Hepatic stellate cell (primary cell): ENCODE measurements at regions not wholly inside any gene's neighbourhood (a gene's known extent, or its start where the extent isn't known, plus 50 kb on each side); places are given as distances from the start of the nearest gene placed in this dataset.

Experiments
- DNase-seq: peaks from one replicate; pipeline ENCODE4 v3.0.0; 2011; ENCODE audit warnings: low spot score

- no peak for DNase-seq
Observed at GRCh38 chr3:194279701-194280360, 71.3 kb downstream of the CPN2 start.

GRCh38 chr3:194280777-194281176, 70.4 kb downstream of the CPN2 start:
- DNase-seq: no peak

- DNase-seq: no peak
Observed at GRCh38 chr3:194281306-194281705, 69.8 kb downstream of the CPN2 start.

- no peak for DNase-seq
Observed at GRCh38 chr3:194281766-194282165, 69.4 kb downstream of the CPN2 start.

- no peak for DNase-seq
Observed at GRCh38 chr3:194282436-194283122, 68.5 kb downstream of the CPN2 start.

- DNase-seq: no peak
Observed at GRCh38 chr3:194283221-194284006, 67.7 kb downstream of the CPN2 start.

- no peak for DNase-seq
Observed at GRCh38 chr3:194284351-194284750, 66.8 kb downstream of the CPN2 start.

GRCh38 chr3:194285024-194285849, 65.9 kb downstream of the CPN2 start:
- DNase-seq: no peak

- no peak for DNase-seq
Observed at GRCh38 chr3:194285850-194286197, 65.3 kb downstream of the CPN2 start.

- no peak for DNase-seq
Observed at GRCh38 chr3:194286375-194287146, 64.6 kb downstream of the CPN2 start.

- no peak for DNase-seq
Observed at GRCh38 chr3:194287374-194287773, 63.8 kb downstream of the CPN2 start.

- no peak for DNase-seq
Observed at GRCh38 chr3:194287977-194288706, 63.0 kb downstream of the CPN2 start.
